Calu3 (cell line): ENCODE measurements at regions not wholly inside any gene's neighbourhood (a gene's known extent, or its start where the extent isn't known, plus 50 kb on each side); places are given as distances from the start of the nearest gene placed in this dataset.

Source experiments
- BruUV-seq: library from RNA; stranded (reverse); fragments of 400-500 nt; replicated peaks from 2 replicates; lab custom pipeline; 2021; lab: Mats Ljungman, UMichigan
- CTCF ChIA-PET: fragments of 300-600 bp; sonication (Branson Sonifier 250); formaldehyde crosslinking; loops from one replicate; lab custom pipeline; 2022; ENCODE audit warnings: antibody characterized with exemption; lab: Charles Lee
- DNase-seq: peaks from one replicate; pipeline ENCODE4 v3.0.0; 2022
- H3K27ac Mint-ChIP-seq: one replicate; pipeline ENCODE4 v1.8.0; 2022; ENCODE audit warnings: mixed read lengths; ENCODE audit not compliant: unreplicated experiment
- H3K27me3 Mint-ChIP-seq: one replicate; pipeline ENCODE4 v1.8.0; 2022; ENCODE audit warnings: mixed read lengths; ENCODE audit not compliant: unreplicated experiment
- H3K36me3 Mint-ChIP-seq: one replicate; pipeline ENCODE4 v1.8.0; 2022; ENCODE audit warnings: mild to moderate bottlenecking, moderate library complexity, mixed read lengths; ENCODE audit not compliant: insufficient read depth, unreplicated experiment
- H3K4me1 Mint-ChIP-seq: one replicate; pipeline ENCODE4 v1.8.0; 2022; ENCODE audit warnings: mild to moderate bottlenecking, low read depth, mixed read lengths; ENCODE audit not compliant: unreplicated experiment
- H3K4me3 Mint-ChIP-seq: one replicate; pipeline ENCODE4 v1.8.0; 2022; ENCODE audit warnings: mild to moderate bottlenecking, low read depth, moderate library complexity, mixed read lengths; ENCODE audit not compliant: unreplicated experiment
- H3K9me3 Mint-ChIP-seq: one replicate; pipeline ENCODE4 v1.8.0; 2022; ENCODE audit warnings: low read depth, mixed read lengths; ENCODE audit not compliant: unreplicated experiment
- CTCF ChIP-seq: fragments of 200-600 bp; IDR thresholded peaks from one replicate; pipeline ENCODE4 v1.8.0; 2022; ENCODE audit warnings: antibody characterized with exemption; ENCODE audit not compliant: unreplicated experiment
- intact Hi-C: fragments of 100-400 bp; cut with micrococcal nuclease; formaldehyde crosslinking; loops from one replicate; pipeline ENCODE4 v1.10.0; 2022; ENCODE audit not compliant: unreplicated experiment

GRCh38 chr7:12131122-12131521, 80.0 kb upstream of the TMEM106B start:
- Mint-ChIP-seq H3K4me1 (peaks cover 21% of the 10 kb centered on the region), H3K27me3 (no peaks in the 10 kb centered on the region), H3K36me3 (no peaks in the 10 kb centered on the region), H3K27ac (no peak overlapping the region), H3K4me3 (no peak overlapping the region), H3K9me3 (peaks cover 3% of the 10 kb centered on the region)
- intact Hi-C loops, result no loop called here
- no peak for DNase-seq
- TF ChIP-seq CTCF, result no peak
- CTCF ChIA-PET, result no interaction called here
- no TSS peak for BruUV-seq

GRCh38 chr7:12133865-12134264, 77.2 kb upstream of the TMEM106B start:
- H3K36me3 Mint-ChIP-seq, result no peaks in the 10 kb centered on the region
- TF ChIP-seq CTCF, result no peak
- no peaks in the 10 kb centered on the region for H3K27me3 Mint-ChIP-seq
- peaks cover 3% of the 10 kb centered on the region for H3K9me3 Mint-ChIP-seq
- CTCF ChIA-PET, result no interaction called here
- BruUV-seq, result no TSS peak
- DNase-seq, result peak; percentile 39
- peaks cover 21% of the 10 kb centered on the region for H3K4me1 Mint-ChIP-seq
- H3K4me3 Mint-ChIP-seq, result no peak overlapping the region
- H3K27ac Mint-ChIP-seq, result no peak overlapping the region
- intact Hi-C loops, result no loop called here

DNA sequence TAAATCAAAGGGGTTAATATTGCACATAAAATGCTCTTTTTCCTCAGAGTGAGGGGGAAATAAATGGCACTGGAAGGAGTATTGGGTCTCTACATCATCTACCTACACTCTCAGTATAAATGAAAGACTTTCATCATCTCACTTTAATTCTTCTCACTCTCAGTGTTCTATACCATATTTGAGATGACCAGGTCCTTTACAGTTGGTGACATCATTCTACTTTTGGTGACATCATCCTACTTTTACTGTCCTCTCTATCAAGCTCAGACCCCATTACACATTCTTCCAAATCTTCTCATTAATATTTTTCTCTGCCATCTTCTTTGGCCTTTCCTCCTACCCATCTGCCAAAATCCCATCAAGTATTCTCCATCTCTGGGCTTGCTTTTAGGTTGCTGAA, 74.6 kb upstream of the TMEM106B start:
- Mint-ChIP-seq H3K36me3 (no peaks in the 10 kb centered on the region), H3K27ac (no peak overlapping the region), H3K27me3 (no peaks in the 10 kb centered on the region), H3K4me1 (peaks cover 9% of the 10 kb centered on the region), H3K4me3 (no peak overlapping the region), H3K9me3 (peaks cover 3% of the 10 kb centered on the region)
- CTCF ChIA-PET, result no interaction called here
- intact Hi-C loops, result no loop called here
- BruUV-seq, result no TSS peak
- no peak for DNase-seq
- no peak for TF ChIP-seq CTCF

GRCh38 chr7:12137283-12137682, 73.8 kb upstream of the TMEM106B start:
- Mint-ChIP-seq H3K27ac (no peak overlapping the region), H3K9me3 (peaks cover 3% of the 10 kb centered on the region), H3K27me3 (no peaks in the 10 kb centered on the region), H3K36me3 (no peaks in the 10 kb centered on the region), H3K4me3 (no peak overlapping the region), H3K4me1 (peaks cover 9% of the 10 kb centered on the region)
- DNase-seq, result no peak
- no TSS peak for BruUV-seq
- CTCF ChIA-PET, result no interaction called here
- intact Hi-C loops, result no loop called here
- TF ChIP-seq CTCF, result no peak
